NCI-H2029 treated with DMSO at 0.1 percent for 48 hours (cell line): ENCODE measurements at regions not wholly inside any gene's neighbourhood (a gene's known extent, or its start where the extent isn't known, plus 50 kb on each side); places are given as distances from the start of the nearest gene placed in this dataset.

Experiments
- DNase-seq: peaks from one replicate; lab custom pipeline; 2025; lab: John Stamatoyannopoulos, UW

- DNase-seq: no peak
Measured at GRCh38 chr14:76306131-76306530, 69.8 kb upstream of the ESRRB start.

GRCh38 chr14:76307786-76308780 lies 67.9 kb upstream of the ESRRB start:
- DNase-seq: no peak

GRCh38 chr14:76309572-76310162 lies 66.3 kb upstream of the ESRRB start:
- DNase-seq: no peak

GRCh38 chr14:76311079-76311758 lies 64.7 kb upstream of the ESRRB start:
- no peak for DNase-seq

GRCh38 chr14:76312821-76313220 lies 63.1 kb upstream of the ESRRB start:
- no peak for DNase-seq

- no peak for DNase-seq
Measured at GRCh38 chr14:76313303-76313702, 62.6 kb upstream of the ESRRB start.

- no peak for DNase-seq
Measured at GRCh38 chr14:76313852-76314251, 62.1 kb upstream of the ESRRB start.

- DNase-seq: no peak
Measured at GRCh38 chr14:76314521-76315034, 61.4 kb upstream of the ESRRB start.

GRCh38 chr14:76320486-76320885 lies 55.5 kb upstream of the ESRRB start:
- DNase-seq: no peak

GRCh38 chr14:76320975-76321374 lies 55.0 kb upstream of the ESRRB start:
- no peak for DNase-seq

- DNase-seq: no peak
Measured at GRCh38 chr14:76322594-76323220, 53.2 kb upstream of the ESRRB start.

- no peak for DNase-seq
Measured at GRCh38 chr14:76323331-76324050, 52.4 kb upstream of the ESRRB start.

- no peak for DNase-seq
Measured at GRCh38 chr14:76324133-76324532, 51.8 kb upstream of the ESRRB start.
